Parathyroid adenoma (tissue), 2 donors: ENCODE measurements at regions not wholly inside any gene's neighbourhood (a gene's known extent, or its start where the extent isn't known, plus 50 kb on each side); places are given as distances from the start of the nearest gene placed in this dataset.
A peak's percentile ranks its signal among the peaks of the same experiment; 100 is the strongest.

ENCODE experiments used
- H2AFZ ChIP-seq: fragments of 300-600 bp; sonication (generic); one replicate; pipeline ENCODE4 v1.7.0; 2017; ENCODE audit warnings: antibody characterized with exemption, mild to moderate bottlenecking
- H3K27ac ChIP-seq: fragments of 300-600 bp; sonication (generic); one replicate; pipeline ENCODE4 v1.7.0; 2017
- H3K27me3 ChIP-seq: fragments of 300-600 bp; sonication (generic); one replicate; pipeline ENCODE4 v1.7.0; 2017; ENCODE audit warnings: low read length; ENCODE audit not compliant: control insufficient read depth, insufficient read depth
- H3K36me3 ChIP-seq: fragments of 300-600 bp; sonication (generic); one replicate; pipeline ENCODE4 v1.7.0; 2017; ENCODE audit warnings: low read length; ENCODE audit not compliant: control insufficient read depth, insufficient read depth
- H3K4me1 ChIP-seq: fragments of 300-600 bp; sonication (generic); one replicate; pipeline ENCODE4 v1.7.0; 2017; ENCODE audit warnings: control low read depth
- H3K4me2 ChIP-seq: fragments of 300-600 bp; sonication (generic); one replicate; pipeline ENCODE4 v1.7.0; 2017; ENCODE audit warnings: low read length
- H3K4me3 ChIP-seq: fragments of 300-600 bp; sonication (generic); one replicate; pipeline ENCODE4 v1.7.0; 2017; ENCODE audit warnings: low read depth, low read length
- H3K79me2 ChIP-seq: fragments of 300-600 bp; sonication (generic); one replicate; pipeline ENCODE4 v1.7.0; 2017; ENCODE audit warnings: control low read depth
- H3K9ac ChIP-seq: fragments of 300-600 bp; sonication (generic); one replicate; pipeline ENCODE4 v1.7.0; 2017; ENCODE audit warnings: mild to moderate bottlenecking
- H3K9me3 ChIP-seq: fragments of 300-600 bp; sonication (generic); one replicate; pipeline ENCODE4 v1.7.0; 2017; ENCODE audit warnings: low read length; ENCODE audit not compliant: control insufficient read depth
- TF ChIP-seq, protein P1 (sequence below): fragments of 300-600 bp; sonication (generic); IDR thresholded peaks from one replicate; pipeline ENCODE4 v1.7.0; 2017; ENCODE audit warnings: antibody characterized with exemption, mild to moderate bottlenecking
- donor health status: primary hyperparathyroidism.

- Histone ChIP-seq H3K4me1 (peaks cover 46% of the 10 kb centered on the region), H3K4me3 (no peak overlapping the region), H3K9me3 (no peaks in the 10 kb centered on the region), H3K79me2 (no peaks in the 10 kb centered on the region), H3K27ac (peak overlapping the region; percentile 99), H3K36me3 (no peaks in the 10 kb centered on the region), H3K27me3 (no peaks in the 10 kb centered on the region), H3K9ac (no peak overlapping the region), H3K4me2 (peak overlapping the region; percentile 4), H2AFZ (peak overlapping the region; percentile 89)
- TF ChIP-seq, protein P1, sequence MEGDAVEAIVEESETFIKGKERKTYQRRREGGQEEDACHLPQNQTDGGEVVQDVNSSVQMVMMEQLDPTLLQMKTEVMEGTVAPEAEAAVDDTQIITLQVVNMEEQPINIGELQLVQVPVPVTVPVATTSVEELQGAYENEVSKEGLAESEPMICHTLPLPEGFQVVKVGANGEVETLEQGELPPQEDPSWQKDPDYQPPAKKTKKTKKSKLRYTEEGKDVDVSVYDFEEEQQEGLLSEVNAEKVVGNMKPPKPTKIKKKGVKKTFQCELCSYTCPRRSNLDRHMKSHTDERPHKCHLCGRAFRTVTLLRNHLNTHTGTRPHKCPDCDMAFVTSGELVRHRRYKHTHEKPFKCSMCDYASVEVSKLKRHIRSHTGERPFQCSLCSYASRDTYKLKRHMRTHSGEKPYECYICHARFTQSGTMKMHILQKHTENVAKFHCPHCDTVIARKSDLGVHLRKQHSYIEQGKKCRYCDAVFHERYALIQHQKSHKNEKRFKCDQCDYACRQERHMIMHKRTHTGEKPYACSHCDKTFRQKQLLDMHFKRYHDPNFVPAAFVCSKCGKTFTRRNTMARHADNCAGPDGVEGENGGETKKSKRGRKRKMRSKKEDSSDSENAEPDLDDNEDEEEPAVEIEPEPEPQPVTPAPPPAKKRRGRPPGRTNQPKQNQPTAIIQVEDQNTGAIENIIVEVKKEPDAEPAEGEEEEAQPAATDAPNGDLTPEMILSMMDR, result peak; percentile 97
These were observed 133.4 kb downstream of the SLC1A3 start for GRCh38 chr5:36739751-36740221.

DNA sequence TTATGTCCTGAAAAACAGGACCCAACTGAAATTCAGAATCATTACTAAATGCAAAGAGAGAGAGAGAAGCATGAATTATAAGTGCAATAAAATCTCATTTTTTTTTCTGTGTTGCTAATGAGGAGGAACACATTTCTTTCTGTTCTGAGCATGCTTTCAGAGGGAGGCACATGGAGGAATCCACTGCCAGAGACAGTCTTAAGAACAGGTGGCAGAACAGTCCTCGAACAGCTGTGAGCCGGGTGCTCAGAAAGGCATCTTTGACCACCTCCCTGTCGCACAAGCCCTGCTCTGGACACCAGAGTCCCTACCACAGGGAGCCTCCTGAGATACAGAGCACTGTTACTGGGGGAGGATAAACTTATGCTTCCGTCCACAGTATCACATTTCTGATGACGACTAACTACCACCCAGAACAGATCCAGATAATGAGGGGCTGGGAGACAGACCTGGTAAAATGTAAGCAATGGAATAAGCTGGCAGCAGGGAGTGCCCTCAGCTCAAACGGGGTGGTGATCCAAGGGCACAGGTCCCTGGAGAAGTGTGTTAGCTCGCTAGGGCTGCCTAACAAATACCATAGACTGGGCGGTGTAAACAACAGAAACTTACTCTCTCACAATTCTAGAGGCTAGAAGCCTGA is 134.0 kb downstream of the SLC1A3 start:
- Histone ChIP-seq H3K9me3 (no peaks in the 10 kb centered on the region), H3K79me2 (no peaks in the 10 kb centered on the region), H3K4me2 (peak overlapping the region; percentile 4), H3K9ac (no peak overlapping the region), H3K4me1 (peaks cover 46% of the 10 kb centered on the region), H3K27me3 (no peaks in the 10 kb centered on the region), H3K27ac (peak overlapping the region; percentile 99), H2AFZ (peak overlapping the region; percentile 89), H3K4me3 (no peak overlapping the region), H3K36me3 (no peaks in the 10 kb centered on the region)
- TF ChIP-seq, protein P1, result no peak

- peak overlapping the region; percentile 89 for H2AFZ ChIP-seq
- H3K4me1 ChIP-seq, result peaks cover 52% of the 10 kb centered on the region
- no peak overlapping the region for H3K9ac ChIP-seq
- no peak overlapping the region for H3K4me2 ChIP-seq
- H3K27ac ChIP-seq, result peak overlapping the region; percentile 99
- no peaks in the 10 kb centered on the region for H3K79me2 ChIP-seq
- no peak overlapping the region for H3K4me3 ChIP-seq
- no peaks in the 10 kb centered on the region for H3K9me3 ChIP-seq
- TF ChIP-seq, protein P1, result no peak
- H3K27me3 ChIP-seq, result no peaks in the 10 kb centered on the region
- no peaks in the 10 kb centered on the region for H3K36me3 ChIP-seq
These were observed 134.7 kb downstream of the SLC1A3 start for GRCh38 chr5:36741128-36741527.

DNA sequence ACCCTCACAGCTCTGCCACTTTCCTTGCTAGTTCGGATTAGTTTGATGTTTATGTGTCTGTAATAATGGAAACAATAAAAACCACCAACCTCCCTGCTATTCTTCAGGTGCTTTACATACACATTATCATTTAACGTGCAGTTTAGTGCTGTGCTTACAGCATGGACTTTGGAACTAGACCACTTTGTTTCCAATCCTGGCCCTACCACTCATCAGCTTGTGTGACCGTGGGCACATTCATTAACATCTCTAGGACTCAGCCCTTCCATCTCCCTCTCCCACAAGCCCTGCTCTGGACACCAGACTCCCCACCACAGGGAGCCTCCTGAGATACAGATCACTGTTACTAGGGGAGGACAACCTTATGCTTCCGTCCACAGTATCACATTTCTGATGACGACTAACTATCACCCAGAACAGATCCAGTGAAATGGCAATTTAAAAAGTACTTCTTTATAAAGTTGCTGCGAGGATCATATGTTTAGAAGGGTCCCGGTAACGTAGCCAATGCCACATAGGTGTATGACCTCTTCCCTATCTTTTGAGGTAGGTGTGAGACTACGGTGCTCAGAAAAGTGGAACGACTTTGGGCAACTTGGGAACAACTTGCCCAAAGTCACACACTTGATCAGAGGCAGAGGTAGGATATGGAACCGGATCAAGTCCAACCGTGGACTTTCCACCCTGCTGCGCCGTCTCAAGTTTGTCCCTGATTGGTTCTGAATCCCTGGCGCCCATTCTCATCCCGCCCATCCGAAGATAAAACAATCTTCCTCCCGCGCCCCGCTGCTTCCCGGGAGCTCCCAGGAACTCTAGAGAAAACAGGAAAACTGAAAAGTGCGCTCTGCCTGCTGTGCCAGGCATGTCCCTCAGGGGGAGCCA is 132.4 kb upstream of the NIPBL start:
- no peaks in the 10 kb centered on the region for H3K36me3 ChIP-seq
- peak overlapping the region; percentile 94 for H2AFZ ChIP-seq
- H3K4me2 ChIP-seq, result peak overlapping the region; percentile 74
- peak overlapping the region; percentile 58 for H3K9ac ChIP-seq
- H3K79me2 ChIP-seq, result no peaks in the 10 kb centered on the region
- H3K27ac ChIP-seq, result peak overlapping the region; percentile 99
- no peaks in the 10 kb centered on the region for H3K9me3 ChIP-seq
- TF ChIP-seq, protein P1, result peak; percentile 75
- H3K4me1 ChIP-seq, result peaks cover 62% of the 10 kb centered on the region
- H3K27me3 ChIP-seq, result no peaks in the 10 kb centered on the region
- H3K4me3 ChIP-seq, result peak overlapping the region; percentile 51
